GM21447 (cell line): ENCODE measurements at regions not wholly inside any gene's neighbourhood (a gene's known extent, or its start where the extent isn't known, plus 50 kb on each side); places are given as distances from the start of the nearest gene placed in this dataset.

ENCODE experiments used
- ATAC-seq: cut with Tn5 transposase; IDR thresholded peaks from one replicate; pipeline ENCODE4 v1.9.1; 2021; ENCODE audit not compliant: unreplicated experiment

DNA sequence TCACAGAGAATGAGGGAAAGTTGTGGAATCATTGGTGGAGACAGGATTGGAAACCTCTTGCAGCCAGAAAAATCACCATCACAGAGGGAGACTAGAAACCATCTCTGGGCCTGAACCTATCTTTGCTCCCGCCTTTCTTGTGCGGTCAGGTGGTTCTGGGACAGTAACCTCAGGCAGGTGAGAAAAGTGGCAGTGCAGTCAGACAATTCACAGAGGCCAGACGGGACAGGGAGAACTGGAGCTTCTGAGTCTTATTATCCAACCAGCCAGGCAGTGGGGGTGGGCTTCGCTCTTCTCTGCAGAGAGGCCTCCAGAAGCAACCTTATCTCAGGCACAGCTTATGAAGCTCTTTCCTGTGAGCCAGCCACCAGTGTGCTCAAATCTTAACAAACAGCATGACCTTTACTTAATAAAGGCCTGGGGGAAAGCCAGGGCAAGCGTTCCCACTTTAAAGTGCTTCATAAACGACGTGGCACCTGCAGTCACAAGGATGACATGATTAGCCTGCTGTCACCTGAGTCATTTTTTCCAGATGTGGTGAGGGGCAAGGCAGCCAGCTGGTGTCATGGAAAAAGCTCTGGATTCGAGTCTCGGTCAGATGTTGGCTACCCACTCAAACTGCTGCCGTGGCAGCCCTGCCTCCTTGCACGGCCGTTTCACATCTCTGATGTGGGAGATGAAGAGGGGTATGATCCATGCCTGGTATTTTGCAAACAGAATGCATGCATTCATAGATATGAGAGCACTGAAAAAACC, 109.7 kb downstream of the B3GNT2 start:
- ATAC-seq, result no peak

DNA sequence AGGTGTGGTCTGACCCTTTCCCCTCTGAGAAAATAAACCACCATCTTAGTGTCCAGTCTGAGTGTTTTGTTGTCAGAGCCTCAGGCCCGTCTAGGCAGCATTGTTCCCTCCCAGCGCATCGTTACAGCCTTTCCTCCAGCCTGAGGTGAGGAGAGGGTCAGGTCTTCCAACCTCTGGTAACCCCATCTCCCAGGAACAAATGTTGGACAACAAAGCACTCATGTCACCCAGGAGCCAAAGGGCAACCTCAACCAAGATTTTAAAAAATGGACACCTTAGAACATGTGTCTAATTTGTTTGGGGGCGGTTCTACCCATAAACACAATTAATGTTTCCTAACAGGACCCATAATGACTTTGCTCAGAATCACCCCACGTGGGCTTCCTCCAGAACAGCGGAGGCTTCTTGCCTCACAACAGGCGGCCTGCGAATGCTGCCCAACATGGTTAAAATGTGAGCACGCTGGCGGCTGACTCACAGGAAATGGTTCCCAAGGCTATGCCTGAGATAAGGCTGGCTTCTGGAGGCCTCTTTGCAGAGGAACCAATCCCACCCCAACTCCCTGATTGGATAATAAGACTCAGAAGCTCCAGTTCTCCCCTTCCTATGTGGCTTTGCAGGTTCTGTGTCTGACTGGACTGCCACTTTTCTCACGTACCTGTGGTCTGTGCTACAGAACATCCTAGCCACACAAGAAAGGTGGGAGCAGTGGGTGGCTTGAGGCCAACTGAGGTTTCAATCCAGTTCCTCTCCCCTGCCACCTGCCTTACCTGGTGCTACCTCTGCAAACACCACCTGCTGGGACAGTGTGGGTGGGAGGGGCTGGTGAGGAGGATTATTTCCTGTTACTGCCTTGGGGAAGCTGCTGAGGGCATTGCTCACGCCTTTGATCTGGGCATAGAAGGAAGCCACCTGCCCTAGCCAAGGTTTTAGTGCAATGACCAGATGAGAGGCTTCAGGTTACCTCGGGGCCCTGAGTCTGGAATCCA, 108.8 kb downstream of the B3GNT2 start:
- ATAC-seq, result no peak

DNA sequence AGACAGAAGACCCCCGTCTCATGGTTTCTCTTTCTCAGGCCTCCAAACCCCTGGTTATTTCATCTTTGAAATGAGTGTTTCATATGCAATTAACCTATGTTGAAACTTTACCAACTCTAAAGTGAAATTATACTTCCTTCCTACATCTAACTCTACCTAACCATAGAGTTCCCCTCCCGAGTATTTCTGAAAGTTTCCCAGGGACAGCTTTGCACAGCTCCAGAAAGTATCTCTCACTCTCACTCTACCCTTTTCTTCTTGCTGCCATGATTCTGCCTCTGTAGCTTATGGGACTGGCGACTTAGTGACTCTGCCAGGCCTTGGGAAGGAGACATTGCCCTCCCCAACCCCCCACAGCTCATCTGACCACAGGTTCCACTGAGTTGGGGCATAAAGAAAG, 107.9 kb downstream of the B3GNT2 start:
- ATAC-seq, result peak; percentile 40

DNA sequence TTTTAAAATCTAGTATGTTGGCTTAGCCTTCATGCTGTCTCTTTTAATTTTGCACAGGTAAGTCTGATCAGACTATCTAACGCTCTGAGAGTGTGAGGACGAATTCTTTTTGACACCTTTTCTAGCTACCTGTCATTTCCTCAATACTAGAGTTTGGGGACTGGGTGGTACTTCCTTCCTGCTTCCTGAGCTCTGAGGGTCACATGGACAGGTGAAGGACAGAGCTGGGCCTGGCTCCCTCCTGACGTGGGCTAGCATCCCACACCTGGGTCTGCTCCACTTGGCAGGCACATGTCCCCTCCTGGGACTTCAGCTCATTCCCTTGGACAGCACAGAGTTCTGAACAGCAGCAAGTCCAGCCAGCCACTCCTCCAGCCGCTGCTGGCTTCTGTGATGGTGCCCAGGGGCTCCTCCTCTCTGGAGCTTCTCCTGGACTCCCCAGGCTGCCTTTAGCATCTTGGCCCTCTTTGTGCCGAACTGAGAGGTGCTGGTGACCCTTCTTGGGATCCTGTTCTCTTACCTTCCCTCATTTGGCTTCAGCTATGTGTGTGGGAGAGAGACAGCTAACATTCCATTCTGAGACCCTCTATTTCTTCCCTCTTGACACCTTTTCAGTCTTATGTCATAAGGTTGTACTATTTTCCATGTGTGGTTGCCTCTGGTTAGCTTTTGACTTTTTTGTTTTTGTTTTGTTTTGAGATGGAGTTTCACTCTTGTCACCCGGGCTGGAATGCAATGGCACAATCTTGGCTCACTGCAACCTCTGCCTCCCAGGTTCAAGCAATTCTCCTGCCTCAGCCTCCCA, 106.9 kb downstream of the B3GNT2 start:
- ATAC-seq, result no peak

DNA sequence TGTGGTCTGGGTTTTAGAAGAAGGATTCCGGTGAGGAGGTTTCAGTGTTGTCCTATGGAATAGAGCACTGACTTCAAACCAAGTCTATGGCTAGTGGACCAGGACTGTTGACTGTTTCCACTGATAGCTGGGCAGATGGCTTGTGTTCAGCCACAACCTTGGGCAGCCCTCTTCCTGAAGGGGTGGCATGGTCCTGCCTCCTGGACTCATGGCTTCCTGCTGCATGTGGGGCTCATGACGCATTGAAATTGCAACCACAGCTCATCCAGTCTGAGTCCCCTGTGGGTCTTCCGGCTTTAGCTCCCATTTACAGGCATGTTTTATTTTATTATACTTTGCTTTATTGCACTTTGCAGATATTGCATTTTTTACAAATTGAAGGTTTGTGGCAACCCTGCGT, 105.0 kb downstream of the B3GNT2 start:
- ATAC-seq, result no peak

DNA sequence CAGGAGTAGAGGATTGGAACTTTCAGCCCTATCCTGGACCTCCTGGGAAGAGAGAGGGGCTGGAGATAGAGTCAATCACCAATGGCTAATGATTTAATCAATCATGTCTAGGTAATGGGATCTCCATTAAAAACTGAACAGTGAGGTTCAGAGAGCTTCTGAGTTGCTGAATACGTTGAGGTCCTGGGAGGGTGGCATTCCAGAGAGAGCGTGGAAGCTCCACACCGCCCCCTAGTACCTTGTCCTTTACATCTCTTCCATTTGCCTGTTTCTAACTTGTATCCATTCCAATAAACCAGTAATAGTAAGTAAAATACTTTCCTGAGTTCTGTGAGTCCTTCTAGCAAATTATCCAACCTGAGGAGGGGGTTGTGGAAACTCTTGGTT, 101.7 kb downstream of the B3GNT2 start:
- no peak for ATAC-seq

DNA sequence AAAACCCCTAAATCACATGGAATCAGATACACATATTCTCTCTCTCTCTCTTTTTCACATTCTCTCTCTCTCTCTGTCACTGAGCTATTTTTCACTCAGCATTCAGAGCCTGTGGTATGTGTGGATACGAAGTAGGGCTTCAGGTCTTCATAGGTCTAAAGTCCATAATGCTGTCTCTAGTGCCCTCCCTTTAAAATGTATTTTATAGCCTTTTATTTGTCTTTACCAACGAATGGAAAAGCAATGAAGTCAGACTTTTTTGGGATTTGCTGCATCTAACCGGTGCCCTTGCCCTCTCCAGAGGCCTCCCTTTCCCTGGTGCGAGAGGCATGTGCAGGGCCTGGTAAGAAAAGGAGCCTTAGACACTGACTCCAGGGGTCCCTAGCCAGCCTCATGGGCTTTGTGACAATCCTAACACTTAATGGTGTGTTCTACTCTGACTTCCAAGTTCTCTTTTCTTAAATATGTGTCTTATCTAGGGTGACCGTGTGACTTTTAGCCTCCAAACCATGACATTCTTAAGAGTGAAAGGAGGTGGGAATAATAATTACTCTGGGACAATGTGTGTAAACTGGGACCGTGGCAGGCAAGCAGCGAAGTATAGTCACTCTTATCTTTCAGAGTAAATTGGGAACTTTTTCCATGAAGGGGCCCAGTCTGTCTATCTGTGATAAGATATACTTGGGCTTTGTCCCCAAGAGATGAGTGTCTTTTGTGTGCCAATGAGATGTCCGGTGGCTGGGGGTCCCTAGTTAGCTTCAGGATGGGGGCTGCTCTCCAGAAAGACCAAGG, 101.1 kb downstream of the B3GNT2 start:
- no peak for ATAC-seq

DNA sequence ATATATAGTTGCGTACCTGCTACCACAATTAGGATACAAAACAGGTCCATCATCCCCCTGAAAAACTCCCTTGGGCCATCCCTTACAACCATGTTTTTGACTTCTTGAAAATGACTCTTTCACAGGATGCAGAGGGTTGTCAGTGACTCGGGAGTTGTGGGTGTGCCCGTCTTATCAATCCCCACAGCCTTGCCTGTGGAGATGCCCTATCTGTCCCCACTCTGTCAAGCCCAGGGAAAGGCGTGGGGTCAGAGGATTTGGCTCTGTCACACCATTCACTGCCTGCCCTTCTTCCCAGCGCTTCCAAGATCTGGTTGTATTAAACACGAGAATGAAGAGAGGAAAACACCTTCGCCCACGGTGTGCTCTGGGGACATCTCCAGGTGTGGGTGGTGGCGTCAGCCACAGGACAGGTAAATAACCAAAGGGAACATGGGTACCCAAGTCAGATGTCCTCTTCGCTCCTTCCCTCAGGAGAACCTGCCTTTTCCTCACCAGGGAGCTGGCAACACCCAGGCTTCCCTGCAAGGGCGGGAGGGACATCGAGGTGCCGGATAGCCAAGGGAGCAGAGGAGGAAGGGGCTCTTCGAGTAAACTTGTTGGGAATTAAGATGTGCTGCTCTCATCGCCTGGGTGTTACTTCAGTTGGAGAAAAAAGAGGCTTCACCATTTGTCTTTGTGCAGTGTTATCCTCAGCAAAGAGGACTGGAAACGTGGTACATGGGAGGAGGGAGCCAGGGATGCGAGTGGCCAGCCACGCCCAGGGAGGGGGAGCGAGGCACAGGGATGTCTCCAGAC, 100.3 kb downstream of the B3GNT2 start:
- ATAC-seq, result no peak

DNA sequence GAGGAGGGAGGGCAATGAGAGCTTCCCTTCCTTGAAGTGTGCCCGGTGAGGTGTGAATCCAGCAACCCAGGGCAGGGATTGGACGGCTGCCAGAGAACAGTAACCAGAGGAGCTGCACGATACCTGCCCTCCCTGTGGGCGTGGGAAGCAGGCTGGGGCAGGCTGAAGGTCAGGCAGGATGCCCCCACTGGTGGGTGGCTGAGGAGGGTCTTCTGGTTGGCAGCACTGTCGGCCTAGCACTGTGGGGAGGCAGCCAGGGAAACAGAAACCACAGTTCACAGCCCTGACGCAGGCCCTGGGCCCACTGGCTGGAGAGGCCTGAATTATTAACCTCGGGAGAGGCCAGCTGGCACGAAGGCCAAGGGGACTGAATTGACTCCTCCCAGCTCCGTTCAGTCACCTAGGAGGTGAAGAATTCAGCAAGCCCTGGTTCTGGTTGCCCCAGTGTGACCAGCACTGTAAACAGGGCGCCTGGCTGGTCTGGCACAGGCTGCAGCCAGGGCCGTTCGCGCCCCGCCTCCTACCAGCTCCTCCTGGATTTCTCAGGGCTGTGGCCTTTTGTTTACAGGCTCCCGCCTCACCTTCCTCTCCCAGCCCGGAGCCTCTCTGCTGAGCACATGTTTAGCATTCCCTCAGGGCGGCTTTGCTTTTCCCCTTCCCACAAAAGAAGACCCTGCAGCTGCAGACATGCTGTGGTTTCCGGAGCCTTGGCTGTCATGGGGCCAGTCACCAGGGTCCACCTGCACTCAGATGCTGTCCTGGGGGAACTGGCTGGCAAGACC, 97.8 kb downstream of the B3GNT2 start:
- peak; percentile 75 for ATAC-seq

DNA sequence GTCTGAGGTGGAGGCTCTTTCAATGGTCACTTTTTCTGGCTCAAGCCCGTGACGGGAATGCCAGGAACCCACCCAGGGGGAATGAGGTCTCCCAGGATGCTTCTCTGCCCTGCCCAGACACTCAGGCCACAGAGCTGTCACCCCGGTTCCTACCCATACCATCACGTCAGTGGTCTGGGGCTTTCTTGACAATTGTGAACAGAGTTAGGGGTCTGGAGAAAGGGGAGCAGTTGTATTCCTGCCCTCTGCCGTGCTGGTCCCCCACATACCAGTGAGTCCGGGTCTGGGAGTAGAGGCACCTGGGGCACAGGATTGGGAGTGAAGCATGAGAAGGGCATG, 97.2 kb downstream of the B3GNT2 start:
- ATAC-seq, result no peak

DNA sequence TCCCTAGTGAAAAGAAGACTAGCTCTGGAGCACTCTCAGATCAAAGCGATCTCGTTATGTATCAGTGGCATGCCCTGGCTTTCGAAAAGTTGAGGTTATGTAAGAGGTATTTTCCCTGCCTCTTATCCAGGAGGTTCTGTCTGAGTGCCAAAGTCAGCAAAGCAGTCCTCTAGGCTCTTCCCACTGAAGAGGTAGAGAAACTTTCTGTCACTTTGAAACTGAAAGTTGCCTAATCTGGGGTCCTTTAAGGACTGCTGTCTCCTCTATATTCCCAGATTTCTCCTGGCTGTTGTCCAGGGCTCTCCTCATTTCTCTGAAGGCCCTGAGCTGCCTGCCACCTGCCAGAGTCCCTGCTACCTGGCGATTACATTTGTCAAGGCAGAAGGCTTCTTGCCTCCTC, 96.3 kb downstream of the B3GNT2 start:
- ATAC-seq, result no peak

DNA sequence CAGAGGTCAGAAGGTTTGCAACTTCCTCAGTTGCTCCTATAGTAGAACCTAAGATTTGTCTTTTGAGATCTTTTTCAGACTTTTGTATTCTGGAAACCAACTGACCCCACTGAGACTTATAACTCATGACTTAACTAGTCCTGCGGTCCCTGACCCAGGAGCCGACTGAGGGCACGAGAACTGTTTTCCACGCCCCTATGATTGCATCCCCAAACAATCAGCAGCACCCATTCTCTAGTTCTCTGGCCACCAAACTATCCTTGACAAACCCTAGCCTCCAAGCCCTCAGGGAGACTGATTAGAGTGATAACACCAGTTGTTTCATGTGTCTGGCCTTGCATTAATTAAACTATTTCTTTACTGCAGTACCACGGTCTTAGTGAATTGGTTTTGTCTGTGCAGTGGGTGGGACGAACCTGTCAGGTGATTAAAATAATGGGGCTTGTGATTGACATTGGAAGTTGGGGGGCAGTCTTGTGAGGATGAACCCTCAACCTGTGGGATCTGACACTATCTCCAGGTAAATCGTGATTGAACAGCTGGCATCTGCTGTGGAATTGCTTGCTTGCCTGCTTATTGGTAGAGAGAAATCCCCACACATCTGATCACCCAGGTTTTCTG, 95.7 kb downstream of the B3GNT2 start:
- no peak for ATAC-seq

DNA sequence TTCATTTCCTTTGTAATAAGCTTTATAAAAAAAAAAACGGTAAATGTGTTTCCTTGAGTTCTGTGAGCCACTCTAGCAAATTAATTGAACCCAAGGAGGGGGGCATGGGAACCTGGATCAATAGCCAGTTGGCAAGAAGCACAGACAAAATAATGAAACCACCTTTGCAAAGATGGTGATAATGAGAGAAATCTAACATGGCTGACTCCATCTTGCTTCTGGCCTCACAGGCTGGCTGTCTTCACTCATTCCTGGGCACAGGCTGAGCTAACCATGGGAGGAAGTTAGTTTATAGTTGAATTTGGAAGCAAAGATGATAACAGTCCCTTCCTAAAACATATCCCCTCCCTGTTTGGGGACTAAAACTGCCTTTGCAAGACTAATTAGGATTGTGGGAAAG, 95.1 kb downstream of the B3GNT2 start:
- ATAC-seq, result no peak

DNA sequence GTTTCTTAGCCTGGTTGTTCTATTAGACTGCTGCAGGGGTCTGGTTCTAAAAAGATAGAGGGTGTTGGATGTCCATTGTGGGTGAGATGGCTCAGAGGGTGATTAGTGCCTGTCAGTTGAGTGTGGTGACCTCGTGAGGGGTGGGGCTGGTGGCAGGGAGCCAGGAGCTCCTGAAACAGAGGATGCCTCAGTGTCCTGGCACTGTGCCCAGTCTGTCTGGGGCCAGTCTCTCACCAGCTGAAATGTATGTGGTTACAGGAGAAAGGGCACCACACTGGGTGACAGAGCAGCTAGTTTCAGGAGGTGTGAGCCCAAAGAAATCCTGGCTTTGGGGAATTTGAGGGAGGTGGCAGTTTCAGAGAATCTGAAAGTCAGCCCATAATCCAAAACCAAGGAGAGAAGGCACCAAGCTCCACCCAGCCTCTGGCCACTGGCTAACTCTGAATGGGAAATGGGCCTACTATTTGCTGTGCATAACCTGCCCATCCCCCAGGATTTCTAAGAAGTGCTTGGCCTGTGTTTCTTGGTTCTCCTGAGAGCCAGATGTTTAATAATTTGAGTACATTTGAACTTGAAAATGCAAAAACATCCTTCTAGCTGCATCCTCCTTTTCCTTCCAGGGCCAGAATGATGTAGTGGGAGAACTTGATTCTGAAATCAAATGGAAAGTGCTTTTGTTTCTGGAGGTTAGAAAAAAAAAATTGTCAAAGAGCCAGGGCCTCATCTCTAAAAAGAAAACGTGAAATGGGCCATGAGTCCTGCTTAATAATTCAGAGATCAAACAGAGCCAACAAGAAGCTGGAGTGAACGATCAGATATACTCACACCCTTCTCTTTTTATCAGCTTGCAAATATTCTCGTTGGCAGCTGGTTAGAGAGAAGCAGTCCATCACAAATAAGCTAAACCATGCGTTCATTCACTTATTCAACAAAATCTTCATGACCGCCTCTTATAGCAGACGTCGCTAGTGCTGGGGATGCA, 92.3 kb downstream of the B3GNT2 start:
- ATAC-seq, result peak; percentile 78

DNA sequence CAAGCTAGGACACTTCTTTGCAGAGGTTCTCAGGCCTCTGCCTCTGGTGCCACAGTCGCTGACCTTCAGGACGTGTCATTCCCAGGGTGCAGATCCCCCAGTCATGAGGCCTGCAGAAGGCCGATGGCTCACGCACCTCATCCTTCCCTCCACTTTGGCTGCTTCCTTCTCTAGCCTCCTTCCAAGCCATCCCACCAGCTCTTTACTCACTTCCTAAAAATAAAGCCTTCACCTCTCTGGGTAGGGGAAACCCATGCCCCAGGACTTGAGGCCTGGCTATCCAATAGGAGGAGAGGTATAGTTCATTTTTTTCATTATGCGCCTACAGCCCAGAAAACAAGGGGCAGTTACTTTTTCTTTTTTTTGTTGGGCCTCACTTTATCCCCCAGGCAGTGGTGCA, 91.4 kb downstream of the B3GNT2 start:
- ATAC-seq, result no peak

DNA sequence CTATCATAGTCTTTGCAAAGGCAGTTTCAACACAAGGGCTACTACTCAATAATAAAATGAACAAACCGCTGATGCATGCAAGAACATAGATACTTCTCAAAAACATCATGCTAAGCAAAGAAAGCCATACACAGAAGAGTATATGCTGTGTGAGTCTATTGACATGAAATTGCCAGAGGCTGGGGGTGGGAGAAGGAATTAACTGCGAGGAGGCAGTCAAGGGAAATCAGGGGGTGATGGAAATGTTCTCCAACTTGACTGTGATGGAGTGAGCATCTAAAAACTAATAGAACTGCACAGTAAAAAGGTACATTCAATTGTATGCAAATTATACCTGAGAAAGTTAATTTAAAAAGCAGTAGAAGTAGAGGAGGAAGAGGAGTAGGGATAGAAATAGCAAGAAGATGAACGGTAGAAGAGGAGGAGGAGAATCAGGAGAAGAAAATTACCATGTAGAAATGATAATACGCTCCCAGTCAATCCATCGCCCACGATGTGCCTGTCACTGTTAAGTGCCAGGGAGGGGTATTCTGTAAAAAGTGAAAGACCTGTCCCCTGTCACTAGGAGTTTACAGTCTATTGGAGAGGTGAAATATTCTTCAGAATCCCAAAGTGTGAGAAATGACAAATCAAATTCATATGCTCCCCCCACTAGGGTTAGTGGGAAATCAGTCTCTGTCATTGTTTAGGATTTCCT, 90.3 kb downstream of the B3GNT2 start:
- ATAC-seq, result no peak

DNA sequence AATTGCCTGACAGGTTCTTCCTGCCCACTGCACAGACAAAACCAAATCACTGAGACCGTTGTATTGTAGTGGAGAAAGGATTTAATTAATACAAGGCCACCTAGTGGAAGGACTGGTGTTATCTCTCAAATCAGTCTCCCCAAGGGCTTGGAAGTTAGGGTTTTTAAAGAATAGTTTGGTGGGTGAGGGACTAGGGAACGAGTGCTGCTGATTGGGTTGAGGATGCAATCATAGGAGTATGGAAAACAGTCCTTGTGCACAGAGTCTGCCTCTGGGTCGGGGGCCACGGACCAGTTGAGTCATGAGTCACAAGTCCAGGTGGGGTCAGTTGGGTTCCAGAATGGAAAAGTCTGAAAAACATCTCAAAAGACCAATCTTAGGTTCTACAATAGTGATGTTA, 89.1 kb downstream of the B3GNT2 start:
- ATAC-seq, result no peak
